HUES64 (cell line): ENCODE measurements at regions not wholly inside any gene's neighbourhood (a gene's known extent, or its start where the extent isn't known, plus 50 kb on each side); places are given as distances from the start of the nearest gene placed in this dataset.

ENCODE experiments used
- H3K27ac ChIP-seq: 2 replicates; pipeline ENCODE4 v1.7.0; 2013; ENCODE audit warnings: low read depth, low read length, inconsistent platforms
- H3K27me3 ChIP-seq: 2 replicates; pipeline ENCODE4 v1.6.1; 2013; ENCODE audit warnings: mild to moderate bottlenecking, low read length; ENCODE audit not compliant: insufficient read depth
- H3K36me3 ChIP-seq: 2 replicates; pipeline ENCODE4 v1.6.1; 2013; ENCODE audit warnings: mild to moderate bottlenecking, low read length; ENCODE audit not compliant: insufficient read depth
- H3K4me1 ChIP-seq: 2 replicates; pipeline ENCODE4 v1.6.1; 2013; ENCODE audit warnings: mild to moderate bottlenecking, low read length, moderate library complexity; ENCODE audit not compliant: insufficient read depth
- H3K4me3 ChIP-seq: 2 replicates; pipeline ENCODE4 v1.5.1; 2013; ENCODE audit warnings: mild to moderate bottlenecking, low read length, moderate library complexity
- H3K9ac ChIP-seq: 2 replicates; pipeline ENCODE4 v1.6.1; 2013; ENCODE audit warnings: mild to moderate bottlenecking, low read depth, low read length
- H3K9me3 ChIP-seq: 2 replicates; pipeline ENCODE4 v1.6.1; 2013; ENCODE audit warnings: low read depth, low read length; ENCODE audit not compliant: insufficient read depth
- WGBS: fragments of 150-250, 120-280 bp; methylation state at CpG from one replicate; pipeline ENCODE4 v1.1.7; 2013; ENCODE audit warnings: missing lambda C conversion rate; 5-methylcytosine and 5-hydroxymethylcytosine counted together

- Histone ChIP-seq H3K9me3 (no peaks in the 10 kb centered on the region), H3K4me3 (no peak overlapping the region), H3K36me3 (no peaks in the 10 kb centered on the region), H3K4me1 (no peaks in the 10 kb centered on the region), H3K9ac (no peak overlapping the region), H3K27me3 (no peaks in the 10 kb centered on the region), H3K27ac (no peak overlapping the region)
- 91% methylated on average over 3 of the region's 4 CpGs for WGBS
Measured at GRCh38 chr2:75808793-75809535, 98.2 kb upstream of the GCFC2 start.

GRCh38 chr2:75807992-75808391, 97.3 kb upstream of the GCFC2 start:
- Histone ChIP-seq H3K27me3 (no peaks in the 10 kb centered on the region), H3K4me3 (no peak overlapping the region), H3K36me3 (no peaks in the 10 kb centered on the region), H3K4me1 (no peaks in the 10 kb centered on the region), H3K27ac (no peak overlapping the region), H3K9me3 (no peaks in the 10 kb centered on the region), H3K9ac (no peak overlapping the region)
- WGBS, result 97% methylated on average over 2 of the region's 2 CpGs

GRCh38 chr2:75801234-75801982, 90.7 kb upstream of the GCFC2 start:
- Histone ChIP-seq H3K27ac (no peak overlapping the region), H3K27me3 (no peaks in the 10 kb centered on the region), H3K9ac (no peak overlapping the region), H3K9me3 (no peaks in the 10 kb centered on the region), H3K4me3 (no peak overlapping the region), H3K4me1 (no peaks in the 10 kb centered on the region), H3K36me3 (no peaks in the 10 kb centered on the region)
- 97% methylated on average over 2 of the region's 2 CpGs for WGBS

- H3K27me3 ChIP-seq, result no peaks in the 10 kb centered on the region
- H3K9ac ChIP-seq, result no peak overlapping the region
- WGBS, result 96% methylated on average over 8 of the region's 8 CpGs
- H3K36me3 ChIP-seq, result no peaks in the 10 kb centered on the region
- no peaks in the 10 kb centered on the region for H3K9me3 ChIP-seq
- H3K4me1 ChIP-seq, result no peaks in the 10 kb centered on the region
- H3K27ac ChIP-seq, result no peak overlapping the region
- H3K4me3 ChIP-seq, result no peak overlapping the region
Measured at GRCh38 chr2:75800456-75800855, 89.7 kb upstream of the GCFC2 start.

- WGBS, result 85% methylated on average over 4 of the region's 4 CpGs
- no peaks in the 10 kb centered on the region for H3K27me3 ChIP-seq
- H3K4me3 ChIP-seq, result no peak overlapping the region
- no peak overlapping the region for H3K27ac ChIP-seq
- no peaks in the 10 kb centered on the region for H3K4me1 ChIP-seq
- no peaks in the 10 kb centered on the region for H3K9me3 ChIP-seq
- H3K9ac ChIP-seq, result no peak overlapping the region
- H3K36me3 ChIP-seq, result no peaks in the 10 kb centered on the region
Measured at GRCh38 chr2:75799859-75800258, 89.1 kb upstream of the GCFC2 start.

- Histone ChIP-seq H3K9me3 (no peaks in the 10 kb centered on the region), H3K4me3 (no peak overlapping the region), H3K4me1 (no peaks in the 10 kb centered on the region), H3K27ac (no peak overlapping the region), H3K9ac (no peak overlapping the region), H3K36me3 (no peaks in the 10 kb centered on the region), H3K27me3 (no peaks in the 10 kb centered on the region)
- WGBS, result 88% methylated on average over 4 of the region's 4 CpGs
Measured at GRCh38 chr2:75798569-75798968, 87.9 kb upstream of the GCFC2 start.

- Histone ChIP-seq H3K4me3 (no peak overlapping the region), H3K27me3 (no peaks in the 10 kb centered on the region), H3K36me3 (no peaks in the 10 kb centered on the region), H3K9me3 (no peaks in the 10 kb centered on the region), H3K4me1 (peaks cover under 1% of the 10 kb centered on the region; the same call in 1 of the 2 replicates), H3K9ac (no peak overlapping the region), H3K27ac (no peak overlapping the region)
- WGBS, result 100% methylated on average over 1 of the region's 1 CpG
Measured at GRCh38 chr2:75792996-75793395, 82.3 kb upstream of the GCFC2 start.

GRCh38 chr2:75792146-75792545, 81.4 kb upstream of the GCFC2 start:
- Histone ChIP-seq H3K9ac (no peak overlapping the region), H3K4me1 (peaks cover 5% of the 10 kb centered on the region), H3K27me3 (no peaks in the 10 kb centered on the region), H3K27ac (no peak overlapping the region), H3K4me3 (no peak overlapping the region), H3K36me3 (no peaks in the 10 kb centered on the region), H3K9me3 (no peaks in the 10 kb centered on the region)
- WGBS, result 92% methylated on average over 4 of the region's 4 CpGs

- 97% methylated on average over 1 of the region's 1 CpG for WGBS
- H3K4me3 ChIP-seq, result no peak overlapping the region
- no peak overlapping the region for H3K27ac ChIP-seq
- no peaks in the 10 kb centered on the region for H3K36me3 ChIP-seq
- H3K9ac ChIP-seq, result no peak overlapping the region
- H3K9me3 ChIP-seq, result no peaks in the 10 kb centered on the region
- no peaks in the 10 kb centered on the region for H3K27me3 ChIP-seq
- H3K4me1 ChIP-seq, result peaks cover 5% of the 10 kb centered on the region
Measured at GRCh38 chr2:75790814-75791467, 80.2 kb upstream of the GCFC2 start.

GRCh38 chr2:75790121-75790813, 79.6 kb upstream of the GCFC2 start:
- H3K4me1 ChIP-seq, result peaks cover 5% of the 10 kb centered on the region
- WGBS, result 87% methylated on average over 5 of the region's 5 CpGs
- H3K27me3 ChIP-seq, result no peaks in the 10 kb centered on the region
- H3K27ac ChIP-seq, result no peak overlapping the region
- no peaks in the 10 kb centered on the region for H3K36me3 ChIP-seq
- H3K4me3 ChIP-seq, result no peak overlapping the region
- no peaks in the 10 kb centered on the region for H3K9me3 ChIP-seq
- H3K9ac ChIP-seq, result no peak overlapping the region

GRCh38 chr2:75788902-75789301, 78.2 kb upstream of the GCFC2 start:
- no peaks in the 10 kb centered on the region for H3K27me3 ChIP-seq
- H3K4me1 ChIP-seq, result peaks cover 5% of the 10 kb centered on the region
- H3K4me3 ChIP-seq, result no peak overlapping the region
- H3K36me3 ChIP-seq, result no peaks in the 10 kb centered on the region
- no peak overlapping the region for H3K27ac ChIP-seq
- 100% methylated on average over 1 of the region's 1 CpG for WGBS
- no peak overlapping the region for H3K9ac ChIP-seq
- no peaks in the 10 kb centered on the region for H3K9me3 ChIP-seq
